ENCODE measurements at regions not wholly inside any gene's neighbourhood (a gene's known extent, or its start where the extent isn't known, plus 50 kb on each side); places are given as distances from the start of the nearest gene placed in this dataset.

GRCh38 chr3:159866201-159866746 is 122.4 kb upstream of the IL12A start (continued):
- TF ChIP-seq ZNF335 (tag by site-specific recombination; conservative IDR thresholded peaks at IDR 0.05) (peak; percentile 41), WT1 (tag by site-specific recombination; IDR thresholded peaks at IDR 0.05) (peak; percentile 79), ZXDB (tag by site-specific recombination; IDR thresholded peaks at IDR 0.05) (no peak), ZBTB49 (tag by site-specific recombination; IDR thresholded peaks at IDR 0.05; ENCODE audit: low read depth) (no peak), ZNF785 (tag by site-specific recombination; IDR thresholded peaks at IDR 0.05) (no peak), ZNF280C (tag by site-specific recombination; IDR thresholded peaks at IDR 0.05) (no peak), ZNF521 (tag by site-specific recombination; IDR thresholded peaks at IDR 0.05) (no peak), ZNF362 (tag by site-specific recombination; IDR thresholded peaks at IDR 0.05) (peak; percentile 95), ZNF112 (tag by site-specific recombination; IDR thresholded peaks at IDR 0.05) (no peak), ZNF404 (tag by site-specific recombination; IDR thresholded peaks at IDR 0.05) (no peak), ZNF692 (tag by site-specific recombination; IDR thresholded peaks at IDR 0.05) (peak; percentile 59; the same call in 1 of the 2 replicates), PATZ1 (tag by site-specific recombination; IDR thresholded peaks at IDR 0.05) (peak; percentile 30; the same call in 1 of the 2 replicates), ZBTB7A (tag by site-specific recombination; IDR thresholded peaks at IDR 0.05; ENCODE audit: low read depth) (no peak), PRDM1 (tag by site-specific recombination; IDR thresholded peaks at IDR 0.05) (no peak), ZNF501 (tag by site-specific recombination; IDR thresholded peaks at IDR 0.05) (no peak), ZSCAN18 (tag by site-specific recombination; IDR thresholded peaks at IDR 0.05) (no peak), ZNF18 (tag by site-specific recombination; IDR thresholded peaks at IDR 0.05) (no peak), PRDM2 (tag by site-specific recombination; IDR thresholded peaks at IDR 0.05; ENCODE audit: borderline replicate concordance) (no peak)

Measured in HEK293 (cell line).